CD4-positive, CD25-positive, alpha-beta regulatory T cell (primary cell): ENCODE measurements at regions not wholly inside any gene's neighbourhood (a gene's known extent, or its start where the extent isn't known, plus 50 kb on each side); places are given as distances from the start of the nearest gene placed in this dataset.
"Not testable (repeated sequence)": the region's sequence is repeated elsewhere in the genome, so short reads cannot be mapped to it uniquely, and the experiment has no call there.

ENCODE experiments used
- ATAC-seq, 2 donors: fragments of 150-1000 bp; cut with Tn5 transposase; one replicate each; pipeline ENCODE4 v1.10.0; 2021; ENCODE audit warnings: low read depth in 2 of 2, moderate number of reproducible peaks in 2 of 2, moderate library complexity in 1 of 2
- DNase-seq, 3 donors: peaks; one replicate each; pipeline versions ENCODE4 v3.0.0 to v3.0.0-alpha.2; 2012 to 2022; ENCODE audit warnings: mixed read lengths in 1 of 3
- H3K27ac ChIP-seq: one replicate; pipeline ENCODE4 v1.7.0; 2013; ENCODE audit warnings: mild to moderate bottlenecking, low read length; ENCODE audit not compliant: insufficient read depth, poor library complexity, severe bottlenecking
- H3K27me3 ChIP-seq: one replicate; pipeline ENCODE4 v1.7.0; 2013; ENCODE audit warnings: low read length; ENCODE audit not compliant: control insufficient read depth, insufficient read depth
- H3K36me3 ChIP-seq: one replicate; pipeline ENCODE4 v1.7.0; 2013; ENCODE audit warnings: mild to moderate bottlenecking, low read length, moderate library complexity; ENCODE audit not compliant: control insufficient read depth, insufficient read depth
- H3K4me1 ChIP-seq: 2 replicates; pipeline ENCODE4 v1.7.0; 2013; ENCODE audit warnings: mild to moderate bottlenecking, low read length; ENCODE audit not compliant: insufficient read depth, control insufficient read depth, poor library complexity, severe bottlenecking
- H3K4me3 ChIP-seq: one replicate; pipeline ENCODE4 v1.7.0; 2013; ENCODE audit warnings: low read depth, mild to moderate bottlenecking, low read length, moderate library complexity
- H3K9me3 ChIP-seq, 2 experiments: 1 replicate in 1 of 2; 2 replicates in 1 of 2; pipeline ENCODE4 v1.7.0; 2013; ENCODE audit warnings: low read length in 2 of 2, mild to moderate bottlenecking in 1 of 2, moderate library complexity in 1 of 2; ENCODE audit not compliant: control insufficient read depth in 2 of 2
- H3K27ac Mint-ChIP-seq, 3 donors: one replicate each; pipeline ENCODE4 v1.8.0; 2020 to 2022; ENCODE audit warnings: mild to moderate bottlenecking in 3 of 3, mixed read lengths in 3 of 3, moderate library complexity in 2 of 3
- H3K27me3 Mint-ChIP-seq: one replicate; pipeline ENCODE4 v1.8.0; 2022; ENCODE audit warnings: mild to moderate bottlenecking, mixed read lengths
- H3K36me3 Mint-ChIP-seq: one replicate; pipeline ENCODE4 v1.8.0; 2020; ENCODE audit warnings: mixed read lengths
- H3K4me1 Mint-ChIP-seq, 4 donors: one replicate each; pipeline ENCODE4 v1.8.0; 2020 to 2022; ENCODE audit warnings: mixed read lengths in 4 of 4, mild to moderate bottlenecking in 1 of 4
- H3K4me3 Mint-ChIP-seq, 4 donors: one replicate each; pipeline ENCODE4 v1.8.0; 2020 to 2022; ENCODE audit warnings: mild to moderate bottlenecking in 4 of 4, mixed read lengths in 4 of 4, moderate library complexity in 3 of 4
- H3K9me3 Mint-ChIP-seq, 7 donors: one replicate each; pipeline ENCODE4 v1.8.0; 2020 to 2022; ENCODE audit warnings: mixed read lengths in 7 of 7, mild to moderate bottlenecking in 3 of 7, moderate library complexity in 2 of 7

DNA sequence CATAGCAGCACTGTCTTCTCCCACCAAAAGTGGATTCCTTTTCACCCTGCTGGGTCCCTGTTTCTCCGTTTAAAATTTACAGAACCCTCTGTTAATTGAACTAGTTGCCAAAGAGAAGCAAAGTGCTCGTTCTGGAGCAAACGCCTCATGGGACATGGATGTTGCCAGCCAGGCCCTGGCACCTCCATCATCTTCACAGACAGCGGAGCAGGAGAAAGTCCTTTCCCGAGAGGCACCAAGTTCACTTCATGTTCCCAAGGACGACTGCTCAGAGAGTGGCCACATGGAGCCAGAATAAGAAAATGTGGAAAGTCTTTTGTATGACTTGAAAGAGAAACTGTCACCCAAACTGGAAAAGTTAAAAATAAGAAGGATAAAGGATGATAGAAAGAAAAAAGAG lies 151.5 kb downstream of the SOX1 start:
- Histone ChIP-seq H3K4me3 (no peak overlapping the region), H3K36me3 (no peaks in the 10 kb centered on the region), H3K27me3 (no peaks in the 10 kb centered on the region), H3K27ac (no peak overlapping the region), H3K9me3 (no peaks in the 10 kb centered on the region), H3K4me1 (no peaks in the 10 kb centered on the region)
- DNase-seq = no peak
- H3K4me3 Mint-ChIP-seq = no peak overlapping the region
- peaks cover 0 to 2% (median 0%) of the 10 kb centered on the region in 7 donors for H3K9me3 Mint-ChIP-seq
- H3K4me1 Mint-ChIP-seq = no peaks in the 10 kb centered on the region
- no peak for ATAC-seq
- H3K36me3 Mint-ChIP-seq = no peaks in the 10 kb centered on the region
- peak overlapping the region in 1 of 3 donors; percentile 28 for H3K27ac Mint-ChIP-seq
- no peaks in the 10 kb centered on the region for H3K27me3 Mint-ChIP-seq

- no peaks in the 10 kb centered on the region for H3K4me1 Mint-ChIP-seq
- Histone ChIP-seq H3K36me3 (no peaks in the 10 kb centered on the region), H3K4me1 (no peaks in the 10 kb centered on the region), H3K27ac (no peak overlapping the region), H3K27me3 (no peaks in the 10 kb centered on the region), H3K9me3 (no peaks in the 10 kb centered on the region), H3K4me3 (no peak overlapping the region)
- H3K27ac Mint-ChIP-seq = no peak overlapping the region
- H3K36me3 Mint-ChIP-seq = no peaks in the 10 kb centered on the region
- H3K27me3 Mint-ChIP-seq = no peaks in the 10 kb centered on the region
- ATAC-seq (no peak), DNase-seq (no peak)
- no peak overlapping the region for H3K4me3 Mint-ChIP-seq
- peaks cover 0 to 2% (median 0%) of the 10 kb centered on the region in 7 donors for H3K9me3 Mint-ChIP-seq
Observed at GRCh38 chr13:112219740-112220139, 152.8 kb downstream of the SOX1 start.

GRCh38 chr13:112220296-112220875 lies 153.4 kb downstream of the SOX1 start:
- H3K27ac ChIP-seq = no peak overlapping the region
- no peaks in the 10 kb centered on the region for H3K36me3 Mint-ChIP-seq
- H3K27ac Mint-ChIP-seq = peak overlapping the region in 1 of 3 donors; percentile 56
- DNase-seq (no peak), ATAC-seq (no peak)
- peaks cover 0 to 2% (median 0%) of the 10 kb centered on the region in 7 donors for H3K9me3 Mint-ChIP-seq
- no peaks in the 10 kb centered on the region for H3K4me1 Mint-ChIP-seq
- no peak overlapping the region for H3K4me3 Mint-ChIP-seq
- no peak overlapping the region for H3K4me3 ChIP-seq
- no peaks in the 10 kb centered on the region for H3K27me3 Mint-ChIP-seq
- no peaks in the 10 kb centered on the region for H3K27me3 ChIP-seq
- H3K4me1 ChIP-seq = no peaks in the 10 kb centered on the region
- H3K36me3 ChIP-seq = no peaks in the 10 kb centered on the region
- no peaks in the 10 kb centered on the region for H3K9me3 ChIP-seq

- Histone ChIP-seq H3K4me3 (no peak overlapping the region), H3K4me1 (no peaks in the 10 kb centered on the region), H3K9me3 (no peaks in the 10 kb centered on the region), H3K27ac (no peak overlapping the region), H3K36me3 (no peaks in the 10 kb centered on the region), H3K27me3 (no peaks in the 10 kb centered on the region)
- Mint-ChIP-seq H3K4me1 (no peaks in the 10 kb centered on the region), H3K36me3 (no peaks in the 10 kb centered on the region), H3K27me3 (no peaks in the 10 kb centered on the region), H3K27ac (peak overlapping the region in 1 of 3 donors; percentile 56), H3K9me3 (peaks cover 0 to 2% (median 0%) of the 10 kb centered on the region in 7 donors), H3K4me3 (no peak overlapping the region)
- ATAC-seq (no peak), DNase-seq (no peak)
Observed at GRCh38 chr13:112220925-112221324, 154.0 kb downstream of the SOX1 start.

DNA sequence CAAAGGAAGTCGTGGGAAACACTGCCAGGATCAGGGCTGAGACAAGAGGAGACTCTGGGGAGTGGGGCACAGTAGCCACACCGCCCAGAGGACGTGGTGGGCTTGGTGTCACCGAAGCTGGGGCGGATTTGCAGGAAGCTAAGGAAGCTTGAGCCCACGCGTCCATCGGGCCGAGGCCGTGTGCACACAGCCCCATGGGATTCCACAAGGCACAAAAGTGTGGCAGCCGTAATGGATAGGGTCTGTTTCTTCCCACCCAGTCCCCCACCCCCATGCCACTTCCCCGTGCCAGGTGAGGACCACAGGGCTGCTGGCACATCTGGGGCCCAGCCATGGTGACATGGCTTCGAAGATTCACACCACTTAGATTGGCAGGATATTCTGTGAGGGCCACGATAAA lies 153.2 kb upstream of the SPACA7 start:
- ATAC-seq = no peak
- Mint-ChIP-seq H3K9me3 (peaks cover 0 to 3% (median 0%) of the 10 kb centered on the region in 7 donors), H3K27ac (no peak overlapping the region), H3K4me1 (no peaks in the 10 kb centered on the region), H3K4me3 (no peak overlapping the region), H3K36me3 (no peaks in the 10 kb centered on the region), H3K27me3 (no peaks in the 10 kb centered on the region)
- H3K4me3 ChIP-seq = no peak overlapping the region
- no peaks in the 10 kb centered on the region for H3K4me1 ChIP-seq
- no peak overlapping the region for H3K27ac ChIP-seq
- no peaks in the 10 kb centered on the region for H3K9me3 ChIP-seq
- no peaks in the 10 kb centered on the region for H3K27me3 ChIP-seq
- no peaks in the 10 kb centered on the region for H3K36me3 ChIP-seq
- no peak for DNase-seq

DNA sequence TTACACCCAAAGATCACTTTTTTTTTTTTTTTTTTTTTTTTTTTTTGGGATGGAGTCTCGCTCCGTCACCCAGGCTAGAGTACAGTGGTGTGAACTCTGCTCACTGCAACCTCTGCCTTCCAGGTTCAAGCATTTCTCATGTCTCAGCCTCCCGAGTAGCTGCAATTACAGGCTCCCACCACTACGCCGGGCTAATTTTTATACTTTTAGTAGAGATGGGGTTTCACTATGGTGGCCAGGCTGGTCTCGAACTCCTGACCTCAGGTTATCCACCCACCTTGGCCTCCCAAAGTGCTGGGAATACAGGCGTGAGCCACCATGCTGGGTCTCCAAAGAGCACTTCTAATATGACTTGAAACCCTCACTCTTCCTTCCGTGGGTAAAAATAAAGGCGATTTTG lies 152.2 kb upstream of the SPACA7 start:
- not testable (repeated sequence) for ATAC-seq, H3K9me3 ChIP-seq, H3K27ac Mint-ChIP-seq, H3K36me3 Mint-ChIP-seq, H3K27me3 ChIP-seq, H3K9me3 Mint-ChIP-seq, H3K36me3 ChIP-seq, DNase-seq, H3K4me1 Mint-ChIP-seq, H3K4me3 Mint-ChIP-seq, H3K4me1 ChIP-seq, H3K27me3 Mint-ChIP-seq, H3K4me3 ChIP-seq, H3K27ac ChIP-seq

DNA sequence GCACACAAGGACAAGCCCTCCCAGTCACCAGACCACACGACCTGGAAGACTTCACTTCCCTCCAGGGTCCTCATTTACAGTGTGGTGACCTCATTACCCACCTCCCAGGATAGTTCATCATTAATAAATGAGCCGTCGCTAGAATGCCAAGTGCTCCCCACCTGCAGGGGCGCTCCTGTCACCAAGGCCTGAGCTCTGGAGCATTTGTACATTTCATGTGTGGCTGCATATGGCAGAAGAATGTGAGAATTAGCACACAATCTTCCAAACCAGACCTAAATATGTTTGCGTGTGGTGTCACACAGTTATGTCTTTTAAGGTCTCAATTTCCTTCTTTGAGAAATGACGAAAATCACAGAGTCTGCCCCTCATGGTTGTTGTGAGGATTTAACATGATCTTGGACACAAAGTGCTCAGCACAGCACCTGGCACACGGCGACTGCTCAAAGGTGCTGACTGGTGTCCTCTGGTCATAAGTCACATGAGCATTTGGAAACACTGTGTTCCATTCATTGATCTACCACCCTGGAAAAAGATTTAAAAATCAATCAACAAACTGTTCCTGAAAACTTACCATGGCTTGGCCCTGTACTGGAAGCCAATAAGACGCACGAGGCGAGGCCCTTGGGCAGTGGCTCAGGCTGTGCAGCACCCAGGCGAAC lies 150.6 kb upstream of the SPACA7 start:
- DNase-seq (no peak), ATAC-seq (no peak)
- no peaks in the 10 kb centered on the region for H3K9me3 ChIP-seq
- no peaks in the 10 kb centered on the region for H3K36me3 Mint-ChIP-seq
- H3K4me1 ChIP-seq = no peaks in the 10 kb centered on the region
- H3K27ac ChIP-seq = no peak overlapping the region
- H3K27me3 ChIP-seq = no peaks in the 10 kb centered on the region
- no peaks in the 10 kb centered on the region for H3K4me1 Mint-ChIP-seq
- H3K9me3 Mint-ChIP-seq = peaks cover 0 to 3% (median 0%) of the 10 kb centered on the region in 7 donors
- no peak overlapping the region for H3K4me3 ChIP-seq
- no peaks in the 10 kb centered on the region for H3K27me3 Mint-ChIP-seq
- H3K36me3 ChIP-seq = no peaks in the 10 kb centered on the region
- peak overlapping the region in 1 of 3 donors; percentile 21 for H3K27ac Mint-ChIP-seq
- no peak overlapping the region for H3K4me3 Mint-ChIP-seq
